ENCODE measurements at regions not wholly inside any gene's neighbourhood (a gene's known extent, or its start where the extent isn't known, plus 50 kb on each side); places are given as distances from the start of the nearest gene placed in this dataset.

DNA sequence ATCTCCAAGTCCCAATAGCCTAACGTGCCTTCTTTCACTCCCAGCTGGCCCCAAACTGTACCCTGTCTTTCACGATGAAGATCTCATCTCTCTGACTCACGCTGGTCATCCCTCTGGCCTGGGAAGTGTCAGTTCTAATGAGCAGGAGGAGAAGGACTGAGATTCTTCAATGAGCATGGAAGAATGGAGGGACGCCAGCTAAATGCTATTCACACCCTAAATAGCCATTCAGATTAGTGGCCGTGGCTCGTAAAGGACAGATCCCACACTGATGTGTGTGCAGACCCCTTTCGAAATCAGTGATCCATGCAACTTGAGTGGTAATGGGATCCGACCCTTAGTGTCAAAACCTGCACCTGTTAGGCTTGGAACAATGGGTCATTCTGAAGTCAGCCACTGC is 75.9 kb upstream of the SMYD2 start:
- H3K36me3 ChIP-seq (ENCODE audit: control insufficient read depth, insufficient read depth, low read length): no peaks in the 10 kb centered on the region
- H3K4me3 ChIP-seq (ENCODE audit: low read depth, low read length): no peak overlapping the region
- H3K27me3 ChIP-seq (ENCODE audit: control insufficient read depth, insufficient read depth, low read length): no peaks in the 10 kb centered on the region
- peaks cover 16% of the 10 kb centered on the region for H3K4me1 ChIP-seq (ENCODE audit: control insufficient read depth, insufficient read depth, low read length)
- no peak overlapping the region for H3K9ac ChIP-seq (ENCODE audit: low read depth, low read length)
- H3K9me3 ChIP-seq (ENCODE audit: control insufficient read depth, insufficient read depth, low read length): no peaks in the 10 kb centered on the region
- H3K27ac ChIP-seq (ENCODE audit: low read depth, low read length): no peak overlapping the region

DNA sequence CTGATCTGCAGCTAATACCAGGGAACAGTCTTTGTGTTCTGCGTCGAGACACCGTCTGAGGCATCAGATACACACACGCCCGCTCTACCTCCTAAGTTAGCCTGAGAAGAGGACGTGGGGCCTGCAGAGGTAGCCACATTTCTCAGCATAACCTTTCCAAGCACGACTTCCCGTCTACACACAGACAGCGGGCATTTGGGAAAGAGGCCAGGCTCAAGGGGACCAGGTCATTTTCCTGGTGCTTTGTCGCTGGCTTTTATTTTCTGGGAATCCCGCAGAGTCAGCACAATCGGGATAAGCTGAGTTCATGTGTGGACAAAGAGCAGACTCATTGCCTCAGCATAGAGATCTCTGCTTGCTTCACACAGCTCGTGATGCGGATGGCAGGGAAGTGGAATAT is 72.5 kb upstream of the SMYD2 start:
- Histone ChIP-seq H3K4me3 (ENCODE audit: low read depth, low read length) (no peak overlapping the region), H3K27me3 (ENCODE audit: control insufficient read depth, insufficient read depth, low read length) (no peaks in the 10 kb centered on the region), H3K36me3 (ENCODE audit: control insufficient read depth, insufficient read depth, low read length) (no peaks in the 10 kb centered on the region), H3K4me1 (ENCODE audit: control insufficient read depth, insufficient read depth, low read length) (peaks cover 23% of the 10 kb centered on the region), H3K27ac (ENCODE audit: low read depth, low read length) (no peak overlapping the region), H3K9ac (ENCODE audit: low read depth, low read length) (no peak overlapping the region), H3K9me3 (ENCODE audit: control insufficient read depth, insufficient read depth, low read length) (no peaks in the 10 kb centered on the region)

DNA sequence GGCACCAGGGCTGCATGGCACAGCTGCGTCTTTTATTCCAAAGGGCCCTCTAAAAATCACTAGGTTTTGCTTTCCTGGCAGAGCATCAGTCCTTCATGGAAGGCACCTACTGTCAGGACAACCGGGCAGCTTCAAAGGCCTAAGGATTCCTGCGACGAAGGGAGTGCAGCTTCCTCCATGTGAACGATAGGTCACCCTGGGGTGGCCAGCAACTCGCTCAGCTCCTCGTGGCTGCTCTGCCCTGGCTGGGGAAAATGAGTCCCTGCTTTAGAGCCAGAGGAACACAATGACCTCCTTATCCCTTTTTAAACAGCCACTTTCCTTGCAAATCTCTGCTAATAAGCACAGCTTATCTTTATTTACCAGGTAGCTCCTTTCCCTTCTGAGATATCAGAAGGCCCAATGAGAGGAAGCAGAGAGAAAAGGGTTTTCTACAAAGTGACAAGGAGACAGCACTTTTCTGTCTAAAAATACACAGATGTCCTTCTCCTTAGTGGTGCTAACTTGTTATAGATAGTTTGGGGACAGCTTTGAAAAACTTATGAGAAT is 71.6 kb upstream of the SMYD2 start:
- no peaks in the 10 kb centered on the region for H3K9me3 ChIP-seq (ENCODE audit: control insufficient read depth, insufficient read depth, low read length)
- H3K4me1 ChIP-seq (ENCODE audit: control insufficient read depth, insufficient read depth, low read length): peaks cover 23% of the 10 kb centered on the region
- H3K36me3 ChIP-seq (ENCODE audit: control insufficient read depth, insufficient read depth, low read length): no peaks in the 10 kb centered on the region
- H3K9ac ChIP-seq (ENCODE audit: low read depth, low read length): no peak overlapping the region
- no peak overlapping the region for H3K27ac ChIP-seq (ENCODE audit: low read depth, low read length)
- H3K4me3 ChIP-seq (ENCODE audit: low read depth, low read length): no peak overlapping the region
- H3K27me3 ChIP-seq (ENCODE audit: control insufficient read depth, insufficient read depth, low read length): no peaks in the 10 kb centered on the region

DNA sequence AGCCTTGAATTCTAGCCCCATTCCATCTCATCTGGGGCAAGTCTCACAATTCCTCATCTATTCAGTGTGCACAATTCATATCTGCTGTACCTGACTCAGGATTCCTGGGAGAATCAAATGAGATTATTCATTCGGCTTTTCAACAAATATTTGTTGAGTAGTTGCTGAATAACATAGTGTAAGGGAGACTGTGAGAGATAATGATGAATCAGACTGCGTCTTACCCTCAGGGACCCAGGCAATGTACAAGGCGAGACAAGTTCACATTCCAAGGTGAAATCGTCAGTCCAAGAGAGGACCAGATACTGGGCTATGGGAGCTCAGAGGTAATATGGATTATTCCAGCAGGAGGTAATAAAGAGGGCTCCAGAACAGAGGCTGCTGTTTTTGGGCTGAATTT is 67.8 kb upstream of the SMYD2 start:
- H3K4me3 ChIP-seq (ENCODE audit: low read depth, low read length): no peak overlapping the region
- H3K27me3 ChIP-seq (ENCODE audit: control insufficient read depth, insufficient read depth, low read length): no peaks in the 10 kb centered on the region
- no peaks in the 10 kb centered on the region for H3K9me3 ChIP-seq (ENCODE audit: control insufficient read depth, insufficient read depth, low read length)
- H3K36me3 ChIP-seq (ENCODE audit: control insufficient read depth, insufficient read depth, low read length): no peaks in the 10 kb centered on the region
- H3K27ac ChIP-seq (ENCODE audit: low read depth, low read length): no peak overlapping the region
- H3K9ac ChIP-seq (ENCODE audit: low read depth, low read length): no peak overlapping the region
- peaks cover 22% of the 10 kb centered on the region for H3K4me1 ChIP-seq (ENCODE audit: control insufficient read depth, insufficient read depth, low read length)

DNA sequence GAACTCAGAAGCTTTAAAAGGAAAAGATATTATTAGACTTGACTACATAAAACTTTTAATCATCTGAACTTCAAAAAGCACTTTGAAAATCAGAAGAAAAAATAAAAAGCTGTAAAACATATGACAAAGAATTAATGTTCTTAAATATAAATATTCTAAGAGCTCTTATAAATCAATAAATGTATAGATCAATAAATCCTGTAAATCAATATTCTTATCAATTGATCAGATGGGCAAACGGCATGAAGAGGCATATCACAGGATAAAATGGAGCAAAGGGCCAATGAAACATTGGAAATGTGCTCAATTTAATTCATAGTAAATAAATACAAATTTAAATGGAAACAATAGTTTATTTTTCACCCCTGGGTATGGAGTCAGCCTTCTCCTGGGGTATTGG is 66.1 kb upstream of the SMYD2 start:
- no peaks in the 10 kb centered on the region for H3K27me3 ChIP-seq (ENCODE audit: control insufficient read depth, insufficient read depth, low read length)
- H3K9ac ChIP-seq (ENCODE audit: low read depth, low read length): no peak overlapping the region
- H3K4me1 ChIP-seq (ENCODE audit: control insufficient read depth, insufficient read depth, low read length): peaks cover 16% of the 10 kb centered on the region; the same call in 1 of the 2 replicates
- no peak overlapping the region for H3K27ac ChIP-seq (ENCODE audit: low read depth, low read length)
- no peaks in the 10 kb centered on the region for H3K9me3 ChIP-seq (ENCODE audit: control insufficient read depth, insufficient read depth, low read length)
- H3K4me3 ChIP-seq (ENCODE audit: low read depth, low read length): no peak overlapping the region
- no peaks in the 10 kb centered on the region for H3K36me3 ChIP-seq (ENCODE audit: control insufficient read depth, insufficient read depth, low read length)

DNA sequence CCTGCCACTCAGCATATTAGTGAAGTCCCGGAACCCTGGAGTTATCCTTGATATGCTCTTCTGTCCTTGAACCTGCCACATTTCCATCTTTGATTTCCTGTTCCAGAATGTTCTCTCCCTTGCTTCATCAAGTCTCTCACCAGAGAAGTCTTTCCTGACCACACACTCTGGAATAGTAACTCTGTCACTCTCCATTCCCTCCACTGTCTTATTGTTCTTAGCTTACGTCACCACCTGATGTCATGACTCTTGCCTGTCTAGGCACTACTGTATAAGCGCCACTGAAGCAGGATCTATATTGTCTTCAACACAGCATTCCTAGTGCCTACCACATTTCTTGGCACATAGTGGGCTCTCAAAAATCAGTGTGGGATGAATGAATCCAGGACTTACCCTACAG is 65.4 kb upstream of the SMYD2 start:
- H3K4me3 ChIP-seq (ENCODE audit: low read depth, low read length): no peak overlapping the region
- H3K36me3 ChIP-seq (ENCODE audit: control insufficient read depth, insufficient read depth, low read length): no peaks in the 10 kb centered on the region
- H3K27ac ChIP-seq (ENCODE audit: low read depth, low read length): no peak overlapping the region
- no peak overlapping the region for H3K9ac ChIP-seq (ENCODE audit: low read depth, low read length)
- H3K9me3 ChIP-seq (ENCODE audit: control insufficient read depth, insufficient read depth, low read length): no peaks in the 10 kb centered on the region
- peaks cover 16% of the 10 kb centered on the region; the same call in 1 of the 2 replicates for H3K4me1 ChIP-seq (ENCODE audit: control insufficient read depth, insufficient read depth, low read length)
- no peaks in the 10 kb centered on the region for H3K27me3 ChIP-seq (ENCODE audit: control insufficient read depth, insufficient read depth, low read length)

DNA sequence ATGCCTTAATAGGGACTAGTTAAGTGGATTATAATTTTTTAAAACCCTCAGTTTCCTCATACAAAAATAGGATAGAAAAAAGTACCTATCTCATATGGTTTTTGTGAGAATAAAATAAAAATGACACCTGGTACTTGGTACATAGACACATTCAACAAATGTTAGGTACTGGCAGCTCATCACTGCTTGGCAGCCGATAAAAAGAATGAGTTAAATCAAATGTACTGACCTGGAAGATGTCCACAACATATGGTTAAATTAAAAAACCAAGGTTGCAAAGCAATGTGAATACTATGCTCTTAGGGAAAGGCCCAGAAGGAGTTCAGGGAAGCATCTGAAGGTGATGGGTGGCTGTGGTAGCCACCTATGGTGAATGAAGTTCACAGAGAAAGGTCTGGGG is 64.9 kb upstream of the SMYD2 start:
- no peaks in the 10 kb centered on the region for H3K9me3 ChIP-seq (ENCODE audit: control insufficient read depth, insufficient read depth, low read length)
- no peak overlapping the region for H3K27ac ChIP-seq (ENCODE audit: low read depth, low read length)
- H3K4me1 ChIP-seq (ENCODE audit: control insufficient read depth, insufficient read depth, low read length): peaks cover 14% of the 10 kb centered on the region; the same call in 1 of the 2 replicates
- no peaks in the 10 kb centered on the region for H3K36me3 ChIP-seq (ENCODE audit: control insufficient read depth, insufficient read depth, low read length)
- H3K4me3 ChIP-seq (ENCODE audit: low read depth, low read length): no peak overlapping the region
- no peaks in the 10 kb centered on the region for H3K27me3 ChIP-seq (ENCODE audit: control insufficient read depth, insufficient read depth, low read length)
- H3K9ac ChIP-seq (ENCODE audit: low read depth, low read length): no peak overlapping the region

DNA sequence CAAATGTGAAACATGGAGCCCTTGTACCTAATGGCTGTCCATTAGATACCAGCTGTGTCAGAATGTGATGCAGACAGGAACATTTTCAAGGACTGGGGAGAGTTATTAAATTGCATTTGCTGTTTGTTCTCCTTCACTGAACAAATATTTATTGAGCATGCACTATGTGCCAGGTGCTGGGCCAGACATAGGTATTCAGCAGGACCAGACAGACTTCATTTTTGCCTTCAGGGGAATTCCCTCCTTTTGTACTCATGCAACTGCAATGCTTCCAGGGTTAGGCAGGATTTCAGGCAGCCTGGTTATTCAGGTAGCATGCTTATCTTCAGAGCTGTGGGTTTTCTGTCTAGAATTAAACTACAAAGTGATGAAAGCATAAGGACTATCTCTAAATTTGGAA is 64.2 kb upstream of the SMYD2 start:
- no peak overlapping the region for H3K27ac ChIP-seq (ENCODE audit: low read depth, low read length)

DNA sequence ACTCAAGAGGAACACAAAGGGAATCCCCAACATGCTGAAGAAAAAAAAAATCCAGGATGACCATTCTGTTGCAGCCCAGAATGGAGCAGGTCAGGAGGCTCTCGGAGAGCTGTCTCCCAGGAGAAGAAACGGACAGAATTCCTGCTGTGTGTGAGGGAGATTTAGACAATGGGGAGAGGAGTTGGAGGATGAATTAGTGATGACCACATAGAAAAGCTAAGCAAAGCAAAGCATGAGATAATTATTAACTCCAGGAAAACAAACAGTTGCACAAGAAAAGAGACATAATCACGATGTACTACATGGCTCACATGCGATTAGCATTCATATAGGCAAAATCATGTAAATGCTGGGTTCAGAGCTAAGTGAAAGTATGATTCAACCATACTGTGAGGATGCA is 61.1 kb upstream of the SMYD2 start:
- H3K36me3 ChIP-seq (ENCODE audit: control insufficient read depth, insufficient read depth, low read length): no peaks in the 10 kb centered on the region
- H3K9ac ChIP-seq (ENCODE audit: low read depth, low read length): no peak overlapping the region
- H3K4me3 ChIP-seq (ENCODE audit: low read depth, low read length): no peak overlapping the region
- no peaks in the 10 kb centered on the region for H3K9me3 ChIP-seq (ENCODE audit: control insufficient read depth, insufficient read depth, low read length)
- peaks cover 10% of the 10 kb centered on the region for H3K27me3 ChIP-seq (ENCODE audit: control insufficient read depth, insufficient read depth, low read length)
- H3K27ac ChIP-seq (ENCODE audit: low read depth, low read length): no peak overlapping the region
- peaks cover 11% of the 10 kb centered on the region for H3K4me1 ChIP-seq (ENCODE audit: control insufficient read depth, insufficient read depth, low read length)

More for the DNA sequence above, 64.2 kb upstream of the SMYD2 start:
- no peaks in the 10 kb centered on the region for H3K36me3 ChIP-seq (ENCODE audit: control insufficient read depth, insufficient read depth, low read length)
- no peaks in the 10 kb centered on the region for H3K27me3 ChIP-seq (ENCODE audit: control insufficient read depth, insufficient read depth, low read length)
- no peak overlapping the region for H3K9ac ChIP-seq (ENCODE audit: low read depth, low read length)
- H3K9me3 ChIP-seq (ENCODE audit: control insufficient read depth, insufficient read depth, low read length): no peaks in the 10 kb centered on the region
- no peak overlapping the region for H3K4me3 ChIP-seq (ENCODE audit: low read depth, low read length)
- peaks cover 9% of the 10 kb centered on the region; the same call in 1 of the 2 replicates for H3K4me1 ChIP-seq (ENCODE audit: control insufficient read depth, insufficient read depth, low read length)

DNA sequence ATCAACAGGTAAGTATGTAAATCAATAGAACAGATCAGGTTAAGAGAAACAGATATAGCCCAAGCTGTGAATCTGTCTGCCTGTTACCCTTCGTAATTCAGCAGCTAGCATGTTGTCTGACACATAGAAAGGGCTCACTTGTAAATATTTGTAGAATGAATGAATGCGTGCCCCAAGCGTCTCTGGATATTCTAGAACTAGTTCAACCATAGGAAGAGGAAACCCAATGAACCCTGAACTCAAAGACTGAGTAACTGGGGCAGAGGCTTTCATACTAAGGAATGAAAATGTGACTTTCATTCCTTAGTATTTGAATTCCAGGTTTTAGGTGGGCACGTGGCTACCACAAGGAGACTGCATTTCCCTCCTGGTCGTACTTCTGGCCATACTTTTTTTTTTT is 60.1 kb upstream of the SMYD2 start:
- Histone ChIP-seq H3K4me1 (ENCODE audit: control insufficient read depth, insufficient read depth, low read length) (peaks cover 11% of the 10 kb centered on the region), H3K36me3 (ENCODE audit: control insufficient read depth, insufficient read depth, low read length) (no peaks in the 10 kb centered on the region), H3K27ac (ENCODE audit: low read depth, low read length) (no peak overlapping the region), H3K27me3 (ENCODE audit: control insufficient read depth, insufficient read depth, low read length) (peaks cover 16% of the 10 kb centered on the region), H3K9ac (ENCODE audit: low read depth, low read length) (no peak overlapping the region), H3K9me3 (ENCODE audit: control insufficient read depth, insufficient read depth, low read length) (no peaks in the 10 kb centered on the region), H3K4me3 (ENCODE audit: low read depth, low read length) (no peak overlapping the region)

DNA sequence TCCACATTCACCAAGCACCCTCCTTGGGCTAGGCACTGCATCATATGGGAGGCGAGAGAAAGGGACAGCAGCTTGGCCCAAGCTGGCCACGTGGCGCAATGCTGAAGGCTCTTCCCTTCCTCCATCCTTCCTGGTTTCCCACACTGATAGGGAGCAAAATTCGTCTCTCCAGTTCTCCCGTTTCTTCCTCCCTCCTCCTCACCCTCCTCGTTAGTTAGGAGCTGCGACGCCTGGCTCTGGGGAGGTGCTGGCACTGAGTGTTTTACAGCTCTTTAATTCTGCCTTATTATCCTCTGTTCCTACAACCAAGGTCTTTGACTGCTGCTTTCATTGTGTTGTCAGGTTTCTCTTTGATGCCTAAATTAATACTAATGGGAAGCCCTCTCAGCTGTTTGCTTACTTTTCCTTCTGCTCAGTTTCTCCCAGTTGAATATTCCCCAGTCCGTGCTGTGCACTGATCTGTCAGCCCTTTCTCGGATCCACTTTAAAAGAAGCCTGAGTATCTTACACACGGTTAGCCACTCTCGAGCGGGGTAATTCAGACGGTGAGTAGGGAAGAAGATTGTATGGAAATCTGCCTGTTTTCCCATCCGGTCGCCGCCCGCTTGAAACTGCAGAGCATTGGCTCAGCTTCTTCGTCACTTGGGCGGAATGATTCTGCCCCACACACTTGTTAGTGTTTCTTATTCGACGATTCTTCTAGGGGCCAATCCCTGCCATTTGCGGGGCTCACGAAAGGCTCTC is 56.2 kb upstream of the SMYD2 start:
- Histone ChIP-seq H3K36me3 (ENCODE audit: control insufficient read depth, insufficient read depth, low read length) (no peaks in the 10 kb centered on the region), H3K9ac (ENCODE audit: low read depth, low read length) (no peak overlapping the region), H3K27me3 (ENCODE audit: control insufficient read depth, insufficient read depth, low read length) (peaks cover 16% of the 10 kb centered on the region), H3K4me1 (ENCODE audit: control insufficient read depth, insufficient read depth, low read length) (peaks cover 15% of the 10 kb centered on the region), H3K27ac (ENCODE audit: low read depth, low read length) (no peak overlapping the region), H3K4me3 (ENCODE audit: low read depth, low read length) (peak overlapping the region; percentile 49), H3K9me3 (ENCODE audit: control insufficient read depth, insufficient read depth, low read length) (no peaks in the 10 kb centered on the region)

Measured in HUES48 (cell line).